B cell (primary cell): ENCODE measurements at regions not wholly inside any gene's neighbourhood (a gene's known extent, or its start where the extent isn't known, plus 50 kb on each side); places are given as distances from the start of the nearest gene placed in this dataset.

Source experiments
- ATAC-seq: fragments of 200-7000 bp; cut with Tn5 transposase; one replicate; pipeline ENCODE4 v1.10.0; 2021; ENCODE audit warnings: low read depth, mild to moderate bottlenecking, moderate number of reproducible peaks, moderate library complexity
- CTCF ChIA-PET: fragments of 350-600 bp; sonication (Branson Sonifier 250); formaldehyde crosslinking; loops from one replicate; lab custom pipeline; 2021; ENCODE audit warnings: antibody characterized with exemption, inconsistent platforms; lab: Charles Lee
- POLR2A ChIA-PET: fragments of 350-600 bp; sonication (Branson Sonifier 250); formaldehyde crosslinking; loops from one replicate; lab custom pipeline; 2021; ENCODE audit warnings: antibody characterized with exemption; lab: Charles Lee
- DNase-seq: peaks from one replicate; pipeline ENCODE4 v3.0.0; 2013
- H2AFZ ChIP-seq: 2 replicates; pipeline ENCODE4 v1.6.1; 2012; ENCODE audit warnings: mild to moderate bottlenecking, low read depth, low read length; ENCODE audit not compliant: insufficient read depth, poor library complexity, severe bottlenecking
- H3K27ac ChIP-seq, 2 donors: 1 replicate in 1 of 2; 2 replicates in 1 of 2; pipeline ENCODE4 v1.5.1; 2012 to 2013; ENCODE audit warnings: low read length in 2 of 2, mild to moderate bottlenecking in 2 of 2, moderate library complexity in 1 of 2
- H3K27me3 ChIP-seq, 4 experiments: fragments of 200-600 bp in 1 of 4; sonication (generic) in 1 of 4; replicated peaks in 1 of 4; 1 replicate in 2 of 4; 2 replicates in 2 of 4; pipeline versions ENCODE4 v1.6.1 to v1.7.0; 2013 to 2016; ENCODE audit warnings: low read length in 3 of 4, mild to moderate bottlenecking in 2 of 4, mixed read lengths in 1 of 4, moderate library complexity in 1 of 4; ENCODE audit not compliant: insufficient read depth in 4 of 4, control insufficient read depth in 3 of 4; ENCODE audit errors: control extremely low read depth in 1 of 4
- H3K36me3 ChIP-seq, 2 experiments: replicated peaks in 1 of 2; 1 replicate in 1 of 2; 2 replicates in 1 of 2; pipeline versions ENCODE4 v1.6.1 to v1.7.1; 2013; ENCODE audit warnings: low read length in 1 of 2; ENCODE audit not compliant: insufficient read depth in 2 of 2, control insufficient read depth in 1 of 2; ENCODE audit errors: control extremely low read depth in 1 of 2, extremely low read depth in 1 of 2
- H3K4me1 ChIP-seq, 2 donors: fragments of 200-600 bp in 1 of 2; sonication (generic) in 1 of 2; 1 replicate in 1 of 2; 2 replicates in 1 of 2; pipeline versions ENCODE4 v1.5.1 to v1.6.1; 2013 to 2017; ENCODE audit warnings: low read length in 2 of 2; ENCODE audit not compliant: control insufficient read depth in 2 of 2, insufficient read depth in 2 of 2
- H3K4me2 ChIP-seq: replicated peaks from 2 replicates; pipeline ENCODE3; 2012; ENCODE audit warnings: mild to moderate bottlenecking, low read depth, low read length; ENCODE audit not compliant: poor library complexity, severe bottlenecking
- H3K4me3 ChIP-seq, 5 experiments: fragments of 200-600 bp in 1 of 5; sonication (generic) in 1 of 5; 1 replicate in 3 of 5; 2 replicates in 2 of 5; pipeline versions ENCODE4 v1.5.1 to v1.7.0; 2011 to 2016; ENCODE audit warnings: low read length in 4 of 5, mild to moderate bottlenecking in 4 of 5, low read depth in 2 of 5, control low read depth in 1 of 5, moderate library complexity in 1 of 5; ENCODE audit not compliant: insufficient read depth in 1 of 5; ENCODE audit errors: control extremely low read depth in 1 of 5, extremely low read depth in 1 of 5
- H3K79me2 ChIP-seq: fragments of 200-600 bp; sonication (generic); one replicate; pipeline ENCODE4 v1.6.0; 2016; ENCODE audit warnings: low read length; ENCODE audit not compliant: control insufficient read depth, insufficient read depth
- H3K9ac ChIP-seq: fragments of 200-600 bp; sonication (generic); 2 replicates; pipeline ENCODE4 v1.6.1; 2017; ENCODE audit warnings: mild to moderate bottlenecking, low read length, moderate library complexity
- H3K9me3 ChIP-seq, 3 donors: one replicate each; pipeline versions ENCODE4 v1.6.1 to v1.7.1; 2013; ENCODE audit warnings: low read length in 2 of 3; ENCODE audit not compliant: control insufficient read depth in 2 of 3, insufficient read depth in 1 of 3; ENCODE audit errors: control extremely low read depth in 1 of 3
- H4K20me1 ChIP-seq: 2 replicates; pipeline ENCODE4 v1.6.0; 2012; ENCODE audit warnings: mild to moderate bottlenecking, low read length; ENCODE audit not compliant: insufficient read depth, control insufficient read depth, poor library complexity, severe bottlenecking
- H3K27ac Mint-ChIP-seq: one replicate; pipeline ENCODE4 v1.8.0; 2021; ENCODE audit warnings: mixed read lengths
- H3K27me3 Mint-ChIP-seq: one replicate; pipeline ENCODE4 v1.8.0; 2021; ENCODE audit warnings: mixed read lengths
- H3K4me1 Mint-ChIP-seq: one replicate; pipeline ENCODE4 v1.8.0; 2021; ENCODE audit warnings: mixed read lengths
- H3K4me3 Mint-ChIP-seq: one replicate; pipeline ENCODE4 v1.8.0; 2021; ENCODE audit warnings: mixed read lengths
- H3K9me3 Mint-ChIP-seq: one replicate; pipeline ENCODE4 v1.8.0; 2022; ENCODE audit warnings: mixed read lengths; ENCODE audit not compliant: insufficient read depth
- CTCF ChIP-seq: fragments of 200-600 bp; IDR thresholded peaks from one replicate; pipeline ENCODE4 v1.8.0; 2022; ENCODE audit warnings: antibody characterized with exemption, mild to moderate bottlenecking
- EZH2 ChIP-seq: IDR thresholded peaks from 2 replicates; pipeline ENCODE4 v1.6.1; 2012; ENCODE audit warnings: borderline replicate concordance, low read depth, mild to moderate bottlenecking, moderate library complexity, low read length; ENCODE audit not compliant: insufficient read depth, poor library complexity, severe bottlenecking
- WGBS: methylation state at CpG from one replicate; pipeline ENCODE4 v1.1.5; 2013; ENCODE audit warnings: missing lambda C conversion rate; ENCODE audit not compliant: insufficient coverage; 5-methylcytosine and 5-hydroxymethylcytosine counted together
- intact Hi-C: fragments of 100-400 bp; cut with micrococcal nuclease; formaldehyde crosslinking; loops from one replicate; pipeline ENCODE4 v1.10.0; 2022

- H4K20me1 ChIP-seq, result no peaks in the 10 kb centered on the region
- ChIA-PET POLR2A (no interaction called here), CTCF (no interaction called here)
- no CpG with 5 or more reads among the region's 1 CpG for WGBS
- H2AFZ ChIP-seq, result no peak overlapping the region
- ATAC-seq, result no peak
- Mint-ChIP-seq H3K27ac (no peak overlapping the region), H3K27me3 (no peaks in the 10 kb centered on the region), H3K4me3 (no peak overlapping the region), H3K9me3 (no peaks in the 10 kb centered on the region), H3K4me1 (no peaks in the 10 kb centered on the region)
- H3K36me3 ChIP-seq, result no peaks in the 10 kb centered on the region
- no peak overlapping the region for H3K4me3 ChIP-seq
- no peaks in the 10 kb centered on the region for H3K27me3 ChIP-seq
- no peak overlapping the region for H3K9ac ChIP-seq
- no peaks in the 10 kb centered on the region for H3K4me1 ChIP-seq
- DNase-seq, result no peak
- H3K79me2 ChIP-seq, result no peaks in the 10 kb centered on the region
- TF ChIP-seq CTCF (no peak), EZH2 (no peak)
- H3K27ac ChIP-seq, result no peak overlapping the region
- H3K9me3 ChIP-seq, result peaks cover 0 to 8% (median 0%) of the 10 kb centered on the region in 3 donors
- H3K4me2 ChIP-seq, result no peak overlapping the region
- intact Hi-C loops, result no loop called here
Measured at GRCh38 chr3:82636177-82636576, 874.7 kb upstream of the GBE1 start.

GRCh38 chr3:82633319-82633718 is 871.9 kb upstream of the GBE1 start:
- Mint-ChIP-seq H3K4me1 (no peaks in the 10 kb centered on the region), H3K9me3 (no peaks in the 10 kb centered on the region), H3K27ac (no peak overlapping the region), H3K4me3 (no peak overlapping the region), H3K27me3 (no peaks in the 10 kb centered on the region)
- Histone ChIP-seq H3K9ac (no peak overlapping the region), H3K27ac (no peak overlapping the region), H3K79me2 (no peaks in the 10 kb centered on the region), H2AFZ (no peak overlapping the region), H3K9me3 (no peaks in the 10 kb centered on the region), H3K4me3 (no peak overlapping the region), H3K27me3 (no peaks in the 10 kb centered on the region), H3K36me3 (no peaks in the 10 kb centered on the region), H3K4me2 (no peak overlapping the region), H4K20me1 (no peaks in the 10 kb centered on the region), H3K4me1 (no peaks in the 10 kb centered on the region)
- POLR2A ChIA-PET, result no interaction called here
- ATAC-seq, result no peak
- CTCF ChIA-PET, result no interaction called here
- WGBS, result no CpG with 5 or more reads among the region's 1 CpG
- intact Hi-C loops, result no loop called here
- DNase-seq, result no peak
- TF ChIP-seq CTCF (no peak), EZH2 (no peak)
